IMR-90 (cell line): ENCODE measurements at regions not wholly inside any gene's neighbourhood (a gene's known extent, or its start where the extent isn't known, plus 50 kb on each side); places are given as distances from the start of the nearest gene placed in this dataset.

Experiments used
- ATAC-seq: fragments of 200-7000 bp; cut with Tn5 transposase; 2 replicates; pipeline ENCODE4 v1.9.1; 2020; ENCODE audit warnings: low read depth, mild to moderate bottlenecking, moderate library complexity
- BruUV-seq: library from RNA; stranded (reverse); fragments of 400-500 nt; replicated peaks from 2 replicates; lab custom pipeline; 2021; lab: Mats Ljungman, UMichigan
- CTCF ChIA-PET: fragments of 300-600 bp; formaldehyde crosslinking; extraction: SDS; loops from one replicate; lab custom pipeline; 2021; ENCODE audit warnings: antibody characterized with exemption; lab: Yijun Ruan, JAX
- POLR2A ChIA-PET: fragments of 300-600 bp; sonication (Branson Sonifier 250); formaldehyde crosslinking; loops from one replicate; lab custom pipeline; 2022; ENCODE audit warnings: antibody characterized with exemption; ENCODE audit not compliant: unreplicated experiment; lab: Charles Lee
- DNase-seq: peaks from one replicate; pipeline ENCODE4 v3.0.0; 2013
- H2AFZ ChIP-seq: replicated peaks from 2 replicates; pipeline ENCODE3; 2013; ENCODE audit warnings: low read length, mild to moderate bottlenecking; ENCODE audit not compliant: poor library complexity
- H2AK5ac ChIP-seq: 2 replicates; pipeline ENCODE4 v1.6.1; 2013; ENCODE audit warnings: low read depth, low read length, inconsistent platforms
- H2AK9ac ChIP-seq: replicated peaks from 2 replicates; pipeline ENCODE3; 2013; ENCODE audit warnings: mild to moderate bottlenecking, low read depth, low read length, moderate library complexity; ENCODE audit not compliant: poor library complexity
- H2BK120ac ChIP-seq: 2 replicates; pipeline ENCODE4 v1.6.1; 2013; ENCODE audit warnings: low read depth, low read length, inconsistent platforms
- H2BK15ac ChIP-seq: 3 replicates; pipeline ENCODE4 v1.6.1; 2013; ENCODE audit warnings: low read depth, low read length, inconsistent platforms
- H2BK20ac ChIP-seq: 2 replicates; pipeline ENCODE4 v1.6.1; 2013; ENCODE audit warnings: low read depth, mild to moderate bottlenecking, inconsistent platforms, low read length, moderate library complexity
- H2BK5ac ChIP-seq: 2 replicates; pipeline ENCODE4 v1.6.1; 2013; ENCODE audit warnings: mild to moderate bottlenecking, low read depth, low read length, inconsistent platforms; ENCODE audit not compliant: poor library complexity, severe bottlenecking
- H3K14ac ChIP-seq: replicated peaks from 2 replicates; pipeline ENCODE4 v1.6.1; 2013; ENCODE audit warnings: low read depth, low read length, inconsistent platforms
- H3K18ac ChIP-seq: 2 replicates; pipeline ENCODE4 v1.6.1; 2013; ENCODE audit warnings: low read depth, low read length, control low read depth
- H3K23ac ChIP-seq: 2 replicates; pipeline ENCODE4 v1.6.1; 2013; ENCODE audit warnings: low read depth, low read length, inconsistent platforms
- H3K27ac ChIP-seq: 2 replicates; pipeline ENCODE4 v1.5.1; 2013; ENCODE audit warnings: mild to moderate bottlenecking, control low read depth, low read length; ENCODE audit not compliant: insufficient read depth
- H3K27me3 ChIP-seq: 2 replicates; pipeline ENCODE4 v1.6.1; 2013; ENCODE audit warnings: low read length; ENCODE audit not compliant: control insufficient read depth, insufficient read depth
- H3K36me3 ChIP-seq: 2 replicates; pipeline ENCODE4 v1.6.1; 2013; ENCODE audit warnings: low read length, mixed read lengths; ENCODE audit not compliant: control insufficient read depth, insufficient read depth
- H3K4ac ChIP-seq: 2 replicates; pipeline ENCODE4 v1.6.1; 2013; ENCODE audit warnings: low read depth, low read length, inconsistent platforms
- H3K4me1 ChIP-seq: 2 replicates; pipeline ENCODE4 v1.6.1; 2013; ENCODE audit warnings: low read length, mixed read lengths; ENCODE audit not compliant: control insufficient read depth, insufficient read depth
- H3K4me2 ChIP-seq: 2 replicates; pipeline ENCODE4 v1.6.1; 2013; ENCODE audit warnings: low read depth, mild to moderate bottlenecking, control low read depth, low read length, moderate library complexity
- H3K4me3 ChIP-seq: 2 replicates; pipeline ENCODE4 v1.5.1; 2013; ENCODE audit warnings: low read depth, mild to moderate bottlenecking, control low read depth, low read length, moderate library complexity; ENCODE audit not compliant: insufficient read depth
- H3K56ac ChIP-seq: 2 replicates; pipeline ENCODE4 v1.6.1; 2013; ENCODE audit warnings: low read length, inconsistent platforms; ENCODE audit not compliant: insufficient read depth; ENCODE audit errors: extremely low read depth
- H3K79me1 ChIP-seq, 2 experiments: 2 replicates each; pipeline ENCODE4 v1.6.1; 2013; ENCODE audit warnings: low read length in 2 of 2, inconsistent platforms in 1 of 2, low read depth in 1 of 2
- H3K9ac ChIP-seq: 2 replicates; pipeline ENCODE4 v1.6.1; 2013; ENCODE audit warnings: low read depth, low read length, control low read depth
- H3K9me1 ChIP-seq: 2 replicates; pipeline ENCODE4 v1.6.1; 2013; ENCODE audit warnings: low read length, inconsistent platforms; ENCODE audit not compliant: insufficient read depth
- H3K9me3 ChIP-seq: 2 replicates; pipeline ENCODE4 v1.6.1; 2013; ENCODE audit warnings: low read length; ENCODE audit not compliant: control insufficient read depth, insufficient read depth
- H4K20me1 ChIP-seq: 2 replicates; pipeline ENCODE4 v1.6.1; 2013; ENCODE audit warnings: low read length, inconsistent platforms; ENCODE audit not compliant: insufficient read depth
- H4K5ac ChIP-seq: 2 replicates; pipeline ENCODE4 v1.6.1; 2013; ENCODE audit warnings: mild to moderate bottlenecking, low read depth, low read length, control low read depth
- H4K8ac ChIP-seq, 2 experiments: 2 replicates each; pipeline ENCODE4 v1.6.1; 2013; ENCODE audit warnings: low read depth in 2 of 2, low read length in 2 of 2, control low read depth in 1 of 2, inconsistent platforms in 1 of 2
- H4K91ac ChIP-seq: 2 replicates; pipeline ENCODE4 v1.6.1; 2013; ENCODE audit warnings: low read depth, low read length, inconsistent platforms; ENCODE audit not compliant: insufficient read depth
- BHLHE40 ChIP-seq: fragments of 150-350 bp; IDR thresholded peaks from 2 replicates; pipeline ENCODE4 v1.6.1; 2016; ENCODE audit warnings: mild to moderate bottlenecking, low read depth, low read length
- CEBPB ChIP-seq: IDR thresholded peaks from 2 replicates; pipeline ENCODE4 v1.6.1; 2012; ENCODE audit warnings: low read depth, low read length, improper control_type of control experiment
- CHD1 ChIP-seq: IDR thresholded peaks from 2 replicates; pipeline ENCODE4 v1.6.1; 2012; ENCODE audit warnings: low read depth, low read length, improper control_type of control experiment
- CTCF ChIP-seq: conservative IDR thresholded peaks from 2 replicates; pipeline ENCODE4 v1.5.1; 2012; ENCODE audit warnings: mild to moderate bottlenecking, low read depth, low read length, improper control_type of control experiment
- FOS ChIP-seq: fragments of 150-350 bp; IDR thresholded peaks from 2 replicates; pipeline ENCODE4 v1.6.1; 2016; ENCODE audit warnings: low read depth, low read length
- MAFK ChIP-seq: IDR thresholded peaks from 2 replicates; pipeline ENCODE4 v1.6.1; 2012; ENCODE audit warnings: low read depth, low read length, improper control_type of control experiment
- MAZ ChIP-seq: IDR thresholded peaks from 2 replicates; pipeline ENCODE4 v1.6.1; 2012; ENCODE audit warnings: low read depth, mild to moderate bottlenecking, low read length, improper control_type of control experiment, moderate library complexity, borderline replicate concordance
- MXI1 ChIP-seq: IDR thresholded peaks from 2 replicates; pipeline ENCODE4 v1.6.1; 2012; ENCODE audit warnings: low read depth, mild to moderate bottlenecking, low read length, moderate library complexity, borderline replicate concordance
- NFE2L2 ChIP-seq: fragments of 150-350 bp; IDR thresholded peaks from 2 replicates; pipeline ENCODE4 v1.6.1; 2016; ENCODE audit warnings: low read depth, mild to moderate bottlenecking, low read length
- POLR2A ChIP-seq: IDR thresholded peaks from 2 replicates; pipeline ENCODE4 v1.6.1; 2012; ENCODE audit warnings: mild to moderate bottlenecking, low read depth, low read length
- RAD21 ChIP-seq: IDR thresholded peaks from 2 replicates; pipeline ENCODE4 v1.6.1; 2012; ENCODE audit warnings: low read length, improper control_type of control experiment
- RCOR1 ChIP-seq: IDR thresholded peaks from 2 replicates; pipeline ENCODE4 v1.6.1; 2012; ENCODE audit warnings: mild to moderate bottlenecking, low read length, improper control_type of control experiment; ENCODE audit not compliant: insufficient replicate concordance
- RFX5 ChIP-seq: IDR thresholded peaks from 2 replicates; pipeline ENCODE4 v1.8.0; 2012; ENCODE audit warnings: low read depth, mild to moderate bottlenecking, low read length, moderate library complexity
- SMC3 ChIP-seq: fragments of 150-350 bp; IDR thresholded peaks from 2 replicates; pipeline ENCODE4 v1.6.1; 2016; ENCODE audit warnings: low read depth, mild to moderate bottlenecking, antibody characterized with exemption, low read length, moderate library complexity
- WGBS, 2 experiments: methylation state at CpG; one replicate each; pipeline versions ENCODE4 v1.1.5 to v1.1.7; 2013; ENCODE audit warnings: missing lambda C conversion rate in 2 of 2; ENCODE audit not compliant: insufficient read length in 1 of 2; ENCODE audit errors: extremely low coverage in 2 of 2; 5-methylcytosine and 5-hydroxymethylcytosine counted together
- dilution Hi-C: fragments of 300-500 bp; cut with HindIII; formaldehyde crosslinking; loops from one replicate; pipeline ENCODE4 v1.14.3; 2018; ENCODE audit warnings: low sequenced_read_pairs; ENCODE audit not compliant: unreplicated experiment
- in situ Hi-C: fragments of 300-500 bp; cut with MboI; formaldehyde crosslinking; loops from 3 replicates; pipeline ENCODE4 v1.14.3; 2019; ENCODE audit warnings: low sequenced_read_pairs, inconsistent platforms, mixed read lengths
- intact Hi-C: fragments of 100-400 bp; cut with micrococcal nuclease; formaldehyde crosslinking; loops from 2 replicates; pipeline ENCODE4 v1.10.0; 2022
- TF ChIP-seq, protein P1 (sequence below): fragments of 150-350 bp; IDR thresholded peaks from 2 replicates; pipeline ENCODE4 v1.6.1; 2016; ENCODE audit warnings: low read depth, mild to moderate bottlenecking, low read length, moderate library complexity, borderline replicate concordance
- TF ChIP-seq, protein P2 (sequence below): fragments of 150-350 bp; IDR thresholded peaks from 2 replicates; pipeline ENCODE4 v1.6.1; 2017; ENCODE audit warnings: mild to moderate bottlenecking, antibody characterized with exemption, low read length, low read depth

DNA sequence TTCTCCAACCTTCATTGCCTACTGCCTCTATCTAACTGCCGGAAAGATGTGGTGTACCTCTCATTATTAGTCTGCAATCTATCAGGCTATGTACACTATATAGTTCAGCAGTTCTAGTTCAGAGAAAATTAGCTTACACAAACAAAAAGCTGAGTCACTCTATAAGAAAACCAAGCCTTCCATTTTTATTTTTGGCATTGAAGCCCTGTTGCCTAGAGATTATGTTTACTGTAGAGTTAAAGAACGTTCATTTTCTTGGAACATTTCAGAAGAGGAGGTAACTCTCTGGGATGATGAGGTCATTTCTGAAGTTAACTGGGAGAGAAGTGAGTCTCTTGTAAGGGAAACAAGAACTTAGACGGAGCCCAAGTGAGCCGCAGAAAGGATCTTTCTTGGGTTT is 133.5 kb downstream of the FAM124B start:
- ChIA-PET CTCF (interaction anchor here (1.5 kb wide), 1 partner anchor 11 kb away, joined by 5 read pairs; no protein-coding TSS in a partner anchor), POLR2A (no interaction called here)
- Histone ChIP-seq H3K36me3 (no peaks in the 10 kb centered on the region), H3K4me1 (peaks cover 4% of the 10 kb centered on the region), H3K9me1 (peaks cover 3% of the 10 kb centered on the region; the same call in 1 of the 2 replicates), H3K14ac (no peak overlapping the region; the same call in 1 of the 2 replicates), H2AK5ac (no peak overlapping the region), H2BK15ac (no peak overlapping the region), H4K5ac (peak overlapping the region; percentile 46), H4K8ac (peak overlapping the region in 1 of 2 experiments; percentile 72; a peak in 1 of 4 replicates), H2BK5ac (no peak overlapping the region), H3K79me1 (no peaks in the 10 kb centered on the region), H4K20me1 (no peaks in the 10 kb centered on the region), H3K18ac (peak overlapping the region; percentile 87), H3K9me3 (no peaks in the 10 kb centered on the region), H2AK9ac (no peak overlapping the region), H3K27ac (peak overlapping the region; percentile 72), H3K56ac (no peak overlapping the region), H3K23ac (no peak overlapping the region), H3K27me3 (no peaks in the 10 kb centered on the region), H2AFZ (no peak overlapping the region), H3K4me3 (no peak overlapping the region), H3K4me2 (peak overlapping the region; percentile 32; the same call in 1 of the 2 replicates), H2BK120ac (peak overlapping the region; percentile 52), H2BK20ac (peak overlapping the region; percentile 57; the same call in 1 of the 2 replicates), H3K4ac (peak overlapping the region; percentile 55; the same call in 1 of the 2 replicates), H3K9ac (peak overlapping the region; percentile 16; the same call in 1 of the 2 replicates), H4K91ac (no peak overlapping the region; the same call in 1 of the 2 replicates)
- in situ Hi-C loops = no loop called here
- WGBS, 2 experiments = no CpG with 5 or more reads among the region's 4 CpGs
- no TSS peak for BruUV-seq
- dilution Hi-C loops = no loop called here
- peak; percentile 94 for DNase-seq
- intact Hi-C loops = no loop called here
- ATAC-seq = peak; percentile 95
- TF ChIP-seq, protein P1, sequence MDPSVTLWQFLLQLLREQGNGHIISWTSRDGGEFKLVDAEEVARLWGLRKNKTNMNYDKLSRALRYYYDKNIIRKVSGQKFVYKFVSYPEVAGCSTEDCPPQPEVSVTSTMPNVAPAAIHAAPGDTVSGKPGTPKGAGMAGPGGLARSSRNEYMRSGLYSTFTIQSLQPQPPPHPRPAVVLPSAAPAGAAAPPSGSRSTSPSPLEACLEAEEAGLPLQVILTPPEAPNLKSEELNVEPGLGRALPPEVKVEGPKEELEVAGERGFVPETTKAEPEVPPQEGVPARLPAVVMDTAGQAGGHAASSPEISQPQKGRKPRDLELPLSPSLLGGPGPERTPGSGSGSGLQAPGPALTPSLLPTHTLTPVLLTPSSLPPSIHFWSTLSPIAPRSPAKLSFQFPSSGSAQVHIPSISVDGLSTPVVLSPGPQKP = no peak
- TF ChIP-seq SMC3 (no peak), CHD1 (no peak), RCOR1 (no peak), CEBPB (peak; percentile 20; the same call in 1 of the 2 replicates), NFE2L2 (peak; percentile 97), MAFK (peak; percentile 87), MAZ (no peak), FOS (peak; percentile 65; the same call in 1 of the 2 replicates), RFX5 (no peak), POLR2A (no peak), RAD21 (no peak), BHLHE40 (no peak), MXI1 (no peak), CTCF (no peak)
- TF ChIP-seq, protein P2, sequence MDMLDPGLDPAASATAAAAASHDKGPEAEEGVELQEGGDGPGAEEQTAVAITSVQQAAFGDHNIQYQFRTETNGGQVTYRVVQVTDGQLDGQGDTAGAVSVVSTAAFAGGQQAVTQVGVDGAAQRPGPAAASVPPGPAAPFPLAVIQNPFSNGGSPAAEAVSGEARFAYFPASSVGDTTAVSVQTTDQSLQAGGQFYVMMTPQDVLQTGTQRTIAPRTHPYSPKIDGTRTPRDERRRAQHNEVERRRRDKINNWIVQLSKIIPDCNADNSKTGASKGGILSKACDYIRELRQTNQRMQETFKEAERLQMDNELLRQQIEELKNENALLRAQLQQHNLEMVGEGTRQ = no peak
